ENCODE measurements at regions not wholly inside any gene's neighbourhood (a gene's known extent, or its start where the extent isn't known, plus 50 kb on each side); places are given as distances from the start of the nearest gene placed in this dataset.

GRCh38 chr4:32988165-32988811, 2268.1 kb downstream of the PCDH7 start:
- H3K4me3 ChIP-seq (ENCODE audit: low read depth, low read length): no peak overlapping the region
- no peak for TF ChIP-seq CTCF (IDR thresholded peaks at IDR 0.05; ENCODE audit: low read depth, low read length)
- H3K27me3 ChIP-seq: no peaks in the 10 kb centered on the region
- no peaks in the 10 kb centered on the region for H3K4me1 ChIP-seq
- H3K9me3 ChIP-seq: no peaks in the 10 kb centered on the region
- DNase-seq: no peak
- H3K36me3 ChIP-seq: no peaks in the 10 kb centered on the region

DNA sequence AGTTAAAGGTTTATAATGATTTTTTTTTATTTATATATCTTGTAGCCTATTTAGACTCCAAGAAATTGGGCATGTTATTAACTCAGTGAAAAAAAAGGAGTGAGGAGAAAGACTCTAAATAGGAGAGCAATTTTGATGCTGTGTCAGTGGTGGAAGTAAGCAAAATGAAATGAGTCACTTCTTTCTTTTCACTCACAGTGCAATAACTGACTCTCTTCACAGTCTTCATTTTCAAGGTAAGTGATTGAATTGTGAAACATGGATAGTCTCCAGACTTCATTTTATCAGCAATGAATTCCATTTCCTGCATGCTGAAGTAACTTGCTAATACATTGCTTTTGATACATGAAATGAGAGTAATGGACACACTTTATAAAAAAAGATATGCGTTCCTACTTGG, 2271.5 kb downstream of the PCDH7 start:
- H3K36me3 ChIP-seq: no peaks in the 10 kb centered on the region
- no peak overlapping the region for H3K4me3 ChIP-seq (ENCODE audit: low read depth, low read length)
- H3K9me3 ChIP-seq: no peaks in the 10 kb centered on the region
- TF ChIP-seq CTCF (IDR thresholded peaks at IDR 0.05; ENCODE audit: low read depth, low read length): no peak
- H3K4me1 ChIP-seq: no peaks in the 10 kb centered on the region
- DNase-seq: no peak
- H3K27me3 ChIP-seq: no peaks in the 10 kb centered on the region

- no peak for DNase-seq
- Histone ChIP-seq H3K4me3 (ENCODE audit: low read depth, low read length) (no peak overlapping the region), H3K27me3 (no peaks in the 10 kb centered on the region), H3K4me1 (no peaks in the 10 kb centered on the region), H3K36me3 (no peaks in the 10 kb centered on the region), H3K9me3 (no peaks in the 10 kb centered on the region)
- TF ChIP-seq CTCF (IDR thresholded peaks at IDR 0.05; ENCODE audit: low read depth, low read length): no peak
These were observed 2275.1 kb downstream of the PCDH7 start for GRCh38 chr4:32994981-32995881.

GRCh38 chr4:33013282-33013681, 2293.1 kb downstream of the PCDH7 start:
- DNase-seq: no peak
- Histone ChIP-seq H3K27me3 (no peaks in the 10 kb centered on the region), H3K36me3 (no peaks in the 10 kb centered on the region), H3K9me3 (no peaks in the 10 kb centered on the region), H3K4me3 (ENCODE audit: low read depth, low read length) (no peak overlapping the region), H3K4me1 (no peaks in the 10 kb centered on the region)
- TF ChIP-seq CTCF (IDR thresholded peaks at IDR 0.05; ENCODE audit: low read depth, low read length): no peak

DNA sequence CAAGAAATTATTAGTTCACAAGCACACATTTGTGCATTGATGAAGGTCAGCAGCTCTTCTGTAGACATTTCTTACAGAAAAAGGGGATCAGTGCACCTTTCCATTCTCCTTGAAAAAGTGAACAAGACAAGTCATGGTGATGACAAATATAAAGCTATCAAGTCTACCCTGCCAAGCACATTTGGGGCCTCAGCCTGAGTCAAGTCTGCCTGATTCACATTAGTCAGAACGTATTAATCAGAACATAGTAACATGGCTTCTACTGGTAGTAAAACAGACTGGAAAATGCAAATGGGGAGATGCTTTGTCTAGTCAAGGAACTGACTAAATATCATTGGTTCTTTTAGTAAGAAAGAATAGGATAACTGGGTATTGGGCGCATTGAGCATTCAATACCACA, 2305.1 kb downstream of the PCDH7 start:
- TF ChIP-seq CTCF (IDR thresholded peaks at IDR 0.05; ENCODE audit: low read depth, low read length): no peak
- DNase-seq: no peak
- H3K9me3 ChIP-seq: no peaks in the 10 kb centered on the region
- H3K4me3 ChIP-seq (ENCODE audit: low read depth, low read length): no peak overlapping the region
- no peaks in the 10 kb centered on the region for H3K4me1 ChIP-seq
- H3K36me3 ChIP-seq: no peaks in the 10 kb centered on the region
- no peaks in the 10 kb centered on the region for H3K27me3 ChIP-seq

DNA sequence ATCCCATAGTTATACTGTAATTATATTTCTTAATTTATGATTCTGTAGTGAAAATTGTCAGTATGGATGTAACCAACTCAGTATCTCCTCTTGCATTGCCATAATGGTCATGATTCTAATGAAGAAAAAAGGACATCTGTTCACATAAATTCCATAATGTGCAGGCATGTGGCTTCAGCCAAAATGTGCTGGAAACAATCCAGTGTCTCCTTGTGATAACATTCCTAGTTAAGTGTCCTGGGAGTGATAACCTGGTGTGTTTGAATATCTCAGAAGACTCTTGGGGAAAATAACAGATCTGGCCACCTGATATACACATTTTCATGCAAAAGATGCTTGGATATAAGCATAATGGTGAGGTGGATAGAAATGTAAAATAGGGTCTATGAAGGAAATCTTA, 2309.8 kb downstream of the PCDH7 start:
- no peaks in the 10 kb centered on the region for H3K36me3 ChIP-seq
- no peaks in the 10 kb centered on the region for H3K27me3 ChIP-seq
- no peaks in the 10 kb centered on the region for H3K4me1 ChIP-seq
- no peak for DNase-seq
- H3K9me3 ChIP-seq: no peaks in the 10 kb centered on the region
- H3K4me3 ChIP-seq (ENCODE audit: low read depth, low read length): no peak overlapping the region
- no peak for TF ChIP-seq CTCF (IDR thresholded peaks at IDR 0.05; ENCODE audit: low read depth, low read length)

Data from BE2C (cell line).